ENCODE measurements at regions not wholly inside any gene's neighbourhood (a gene's known extent, or its start where the extent isn't known, plus 50 kb on each side); places are given as distances from the start of the nearest gene placed in this dataset.

GRCh38 chr12:25789541-25789944 is 168.9 kb upstream of the RASSF8 start:
- DNase-seq (no peak), ATAC-seq (no peak)
- no peak overlapping the region for H3K4me3 ChIP-seq

GRCh38 chr12:25792031-25792430 is 166.5 kb upstream of the RASSF8 start:
- no peaks in the 10 kb centered on the region for H3K9me3 ChIP-seq

More at GRCh38 chr12:25789541-25789944, 168.9 kb upstream of the RASSF8 start:
- Histone ChIP-seq H3K9me3 (no peaks in the 10 kb centered on the region), H3K4me1 (no peaks in the 10 kb centered on the region), H3K27me3 (no peaks in the 10 kb centered on the region), H3K27ac (no peak overlapping the region), H3K36me3 (no peaks in the 10 kb centered on the region)
- intact Hi-C loops (cut with DNase I): no loop called here
- TF ChIP-seq POLR2A (IDR thresholded peaks at IDR 0.05): no peak
- TF ChIP-seq, protein P1, sequence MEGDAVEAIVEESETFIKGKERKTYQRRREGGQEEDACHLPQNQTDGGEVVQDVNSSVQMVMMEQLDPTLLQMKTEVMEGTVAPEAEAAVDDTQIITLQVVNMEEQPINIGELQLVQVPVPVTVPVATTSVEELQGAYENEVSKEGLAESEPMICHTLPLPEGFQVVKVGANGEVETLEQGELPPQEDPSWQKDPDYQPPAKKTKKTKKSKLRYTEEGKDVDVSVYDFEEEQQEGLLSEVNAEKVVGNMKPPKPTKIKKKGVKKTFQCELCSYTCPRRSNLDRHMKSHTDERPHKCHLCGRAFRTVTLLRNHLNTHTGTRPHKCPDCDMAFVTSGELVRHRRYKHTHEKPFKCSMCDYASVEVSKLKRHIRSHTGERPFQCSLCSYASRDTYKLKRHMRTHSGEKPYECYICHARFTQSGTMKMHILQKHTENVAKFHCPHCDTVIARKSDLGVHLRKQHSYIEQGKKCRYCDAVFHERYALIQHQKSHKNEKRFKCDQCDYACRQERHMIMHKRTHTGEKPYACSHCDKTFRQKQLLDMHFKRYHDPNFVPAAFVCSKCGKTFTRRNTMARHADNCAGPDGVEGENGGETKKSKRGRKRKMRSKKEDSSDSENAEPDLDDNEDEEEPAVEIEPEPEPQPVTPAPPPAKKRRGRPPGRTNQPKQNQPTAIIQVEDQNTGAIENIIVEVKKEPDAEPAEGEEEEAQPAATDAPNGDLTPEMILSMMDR (IDR thresholded peaks at IDR 0.05): no peak
- 39% methylated on average over 4 of the region's 4 CpGs for WGBS (ENCODE audit: insufficient coverage, low coverage, low lambda C conversion rate, missing lambda C conversion rate)

DNA sequence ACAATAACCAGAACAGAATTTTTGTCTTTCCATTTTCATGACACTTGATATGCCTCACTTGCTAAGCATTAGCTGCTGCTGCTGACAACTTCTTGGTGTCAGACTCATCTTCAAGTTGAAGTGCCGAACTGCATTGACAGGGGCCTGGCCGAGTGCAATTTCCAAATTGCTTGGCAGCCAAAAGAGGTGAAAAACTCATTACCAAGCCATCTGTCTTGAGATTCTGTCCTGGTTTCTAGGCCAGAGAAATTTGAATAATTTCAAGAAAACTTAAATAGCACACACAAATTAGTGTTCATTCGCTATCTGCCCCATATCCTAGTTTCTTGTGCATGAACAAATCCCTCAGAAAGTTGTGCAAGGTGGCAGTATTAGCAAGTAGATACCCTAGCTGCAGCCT is 165.3 kb upstream of the RASSF8 start:
- TF ChIP-seq, protein P1 (IDR thresholded peaks at IDR 0.05): no peak
- no peak for TF ChIP-seq POLR2A (IDR thresholded peaks at IDR 0.05)
- Histone ChIP-seq H3K27ac (no peak overlapping the region), H3K4me1 (no peaks in the 10 kb centered on the region), H3K9me3 (no peaks in the 10 kb centered on the region), H3K4me3 (no peak overlapping the region), H3K36me3 (no peaks in the 10 kb centered on the region), H3K27me3 (no peaks in the 10 kb centered on the region)
- DNase-seq (no peak), ATAC-seq (no peak)
- intact Hi-C loops (cut with DNase I): no loop called here
- WGBS (ENCODE audit: insufficient coverage, low coverage, low lambda C conversion rate, missing lambda C conversion rate): 83% methylated on average over 3 of the region's 3 CpGs

More at GRCh38 chr12:25792031-25792430, 166.5 kb upstream of the RASSF8 start:
- no peaks in the 10 kb centered on the region for H3K4me1 ChIP-seq
- no peak overlapping the region for H3K27ac ChIP-seq
- no peak for TF ChIP-seq POLR2A (IDR thresholded peaks at IDR 0.05)
- TF ChIP-seq, protein P1 (IDR thresholded peaks at IDR 0.05): no peak
- no peak for ATAC-seq
- 72% methylated on average over 1 of the region's 1 CpG for WGBS (ENCODE audit: insufficient coverage, low coverage, low lambda C conversion rate, missing lambda C conversion rate)
- intact Hi-C loops (cut with DNase I): no loop called here
- no peak for DNase-seq
- H3K36me3 ChIP-seq: no peaks in the 10 kb centered on the region
- no peaks in the 10 kb centered on the region for H3K27me3 ChIP-seq
- no peak overlapping the region for H3K4me3 ChIP-seq

DNA sequence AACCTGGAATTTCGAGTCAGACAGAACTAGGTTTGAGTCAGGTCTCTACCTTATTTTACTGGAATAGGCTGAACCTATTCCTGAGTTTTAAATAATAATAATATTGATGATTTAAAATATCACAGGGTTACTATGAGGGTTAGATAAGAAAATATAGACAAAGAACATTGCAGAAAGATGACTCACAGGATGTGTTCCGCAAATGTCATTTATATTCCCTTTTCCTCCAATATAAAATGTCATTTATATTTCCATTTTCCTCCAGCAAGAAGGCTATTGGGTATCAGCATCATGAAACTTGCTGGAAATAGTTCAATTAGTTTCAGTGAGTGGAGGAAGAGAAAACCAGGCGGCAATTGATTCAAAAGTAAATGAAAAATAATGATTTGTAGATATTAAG is 163.9 kb upstream of the RASSF8 start:
- no peak for ATAC-seq
- TF ChIP-seq, protein P1 (IDR thresholded peaks at IDR 0.05): no peak
- no peak for TF ChIP-seq POLR2A (IDR thresholded peaks at IDR 0.05)
- H3K36me3 ChIP-seq: no peaks in the 10 kb centered on the region
- H3K9me3 ChIP-seq: no peaks in the 10 kb centered on the region
- DNase-seq: no peak
- no peak overlapping the region for H3K27ac ChIP-seq
- no peaks in the 10 kb centered on the region for H3K27me3 ChIP-seq
- H3K4me1 ChIP-seq: no peaks in the 10 kb centered on the region
- intact Hi-C loops (cut with DNase I): no loop called here
- H3K4me3 ChIP-seq: no peak overlapping the region
- 58% methylated on average over 3 of the region's 3 CpGs for WGBS (ENCODE audit: insufficient coverage, low coverage, low lambda C conversion rate, missing lambda C conversion rate)

DNA sequence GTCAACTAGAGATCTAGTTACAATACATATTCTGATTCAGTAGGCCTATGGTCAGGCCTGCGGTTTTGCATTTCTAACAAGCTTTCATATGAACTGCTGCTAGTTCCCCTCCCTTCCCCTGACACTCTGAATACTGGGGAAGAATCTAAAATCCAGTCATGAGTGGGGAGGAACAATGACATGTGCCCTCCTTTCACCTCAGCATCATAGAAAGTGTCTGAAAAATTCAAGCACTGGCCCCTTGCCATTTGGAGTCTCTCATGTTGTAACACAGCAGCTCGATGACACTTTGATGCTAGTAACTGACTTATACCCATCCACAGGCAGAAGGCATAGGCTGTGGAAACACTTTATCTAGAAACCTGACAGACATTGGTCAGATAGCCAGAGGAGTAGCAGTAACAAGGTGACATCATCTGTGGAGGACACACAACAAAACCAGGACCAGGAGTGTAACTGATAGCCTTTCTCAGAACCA is 161.9 kb upstream of the RASSF8 start:
- Histone ChIP-seq H3K27ac (no peak overlapping the region), H3K4me1 (no peaks in the 10 kb centered on the region), H3K36me3 (no peaks in the 10 kb centered on the region), H3K27me3 (no peaks in the 10 kb centered on the region), H3K4me3 (no peak overlapping the region), H3K9me3 (no peaks in the 10 kb centered on the region)
- no peak for ATAC-seq
- 58% methylated on average over 2 of the region's 2 CpGs for WGBS (ENCODE audit: insufficient coverage, low coverage, low lambda C conversion rate, missing lambda C conversion rate)
- intact Hi-C loops (cut with DNase I): no loop called here
- no peak for DNase-seq
- TF ChIP-seq POLR2A (IDR thresholded peaks at IDR 0.05): no peak
- TF ChIP-seq, protein P1 (IDR thresholded peaks at IDR 0.05): no peak
